Motor neuron (in vitro differentiated cells): ENCODE measurements at regions not wholly inside any gene's neighbourhood (a gene's known extent, or its start where the extent isn't known, plus 50 kb on each side); places are given as distances from the start of the nearest gene placed in this dataset.
A peak's percentile ranks its signal among the peaks of the same experiment; 100 is the strongest.

Source experiments
- ATAC-seq, 8 experiments: fragments of 200-7000 bp; cut with Tn5 transposase; replicated peaks in 6 of 8; 2 replicates each; pipeline ENCODE4 v1.8.0; 2021; ENCODE audit warnings: mild to moderate bottlenecking in 8 of 8, moderate library complexity in 8 of 8
- H3K27ac ChIP-seq, 2 donors: fragments of 250-450 bp; sonication (Bioruptor Pico); 2 replicates each; pipeline ENCODE4 v1.9.0; 2021; ENCODE audit warnings: antibody characterized with exemption in 2 of 2, mild to moderate bottlenecking in 2 of 2, moderate library complexity in 1 of 2
- H3K4me1 ChIP-seq, 2 donors: fragments of 250-450 bp; sonication (Bioruptor Pico); replicated peaks in 1 of 2; 2 replicates each; pipeline ENCODE4 v1.6.1; 2021; ENCODE audit warnings: antibody characterized with exemption in 2 of 2, mild to moderate bottlenecking in 2 of 2, moderate library complexity in 1 of 2
- H3K4me3 ChIP-seq, 5 donors: fragments of 250-450 bp; sonication (Bioruptor Pico); 2 replicates each; pipeline ENCODE4 v1.9.0; 2021; ENCODE audit warnings: antibody characterized with exemption in 5 of 5, mild to moderate bottlenecking in 5 of 5, moderate library complexity in 4 of 5
- WGBS, 10 experiments: fragments of 450-650 bp; shearing (Covaris generic); methylation state at CpG; one replicate each; pipeline ENCODE4 v1.0.0; 2022; 5-methylcytosine and 5-hydroxymethylcytosine counted together
- in situ Hi-C, 9 experiments: fragments of 400-800 bp; cut with MboI; loops; one replicate each; pipeline ENCODE4 v1.15.0; 2021; ENCODE audit warnings: low sequenced_read_pairs in 9 of 9, low pct_unique_long_range_greater_than_20kb in 2 of 9; ENCODE audit not compliant: unreplicated experiment in 9 of 9

- Histone ChIP-seq H3K4me1 (no peaks in the 10 kb centered on the region), H3K4me3 (no peak overlapping the region), H3K27ac (no peak overlapping the region)
- ATAC-seq: peak in 1 of 8 experiments; percentile 28
- in situ Hi-C loops: no loop called here
- WGBS, 10 experiments: 0 to 100% (median 73%) methylated on average over 1 to 2 of the region's 2 CpGs; no CpG with 5 or more reads in 1 of the 10 experiments
Observed at GRCh38 chr10:24152270-24152669, 56.7 kb upstream of the KIAA1217 start.

DNA sequence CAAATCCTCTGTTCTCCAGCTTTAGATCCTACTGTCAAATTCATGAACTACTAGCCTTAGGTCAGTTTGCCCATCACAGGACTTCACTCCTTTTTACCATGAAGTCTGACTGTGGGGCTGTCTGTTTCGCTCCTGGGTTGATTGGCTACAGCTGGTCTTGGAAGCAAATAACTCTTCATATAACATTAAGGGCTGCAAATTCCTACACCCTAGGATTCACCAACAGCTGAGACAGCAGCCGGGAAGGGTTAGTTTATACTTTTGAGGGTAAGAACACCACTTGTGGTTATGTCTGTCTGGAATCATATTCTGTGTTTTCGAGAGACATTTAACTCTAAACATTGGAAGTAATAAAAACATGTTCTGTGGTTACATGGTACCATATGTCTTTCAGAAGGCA, 55.9 kb upstream of the KIAA1217 start:
- 0 to 100% (median 71%) methylated on average over 1 to 3 of the region's 3 CpGs; no CpG with 5 or more reads in 1 of the 10 experiments for WGBS, 10 experiments
- no peak for ATAC-seq

DNA sequence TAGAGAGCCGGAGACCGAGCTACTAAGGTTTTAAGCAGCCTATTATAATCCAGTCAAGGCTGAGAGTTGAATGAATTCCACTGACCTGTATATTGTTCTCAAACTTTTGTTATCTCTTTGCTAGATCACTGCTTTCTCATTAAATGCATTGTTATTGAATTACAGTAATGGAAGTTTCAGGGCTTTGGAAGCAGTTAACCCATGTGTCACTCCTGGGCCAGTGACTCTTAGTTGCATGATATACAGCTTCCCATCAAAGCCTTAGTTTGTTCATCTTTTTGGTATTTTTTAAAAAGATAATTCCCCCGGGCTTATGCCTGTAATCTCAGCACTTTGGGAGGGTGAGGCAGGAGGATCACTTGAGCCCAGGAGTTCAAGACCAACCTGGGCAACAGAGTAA, 55.4 kb upstream of the KIAA1217 start:
- in situ Hi-C loops: no loop called here
- Histone ChIP-seq H3K4me3 (no peak overlapping the region), H3K4me1 (no peaks in the 10 kb centered on the region), H3K27ac (no peak overlapping the region)
- ATAC-seq: no peak
- 0 to 100% (median 90%) methylated on average over 1 to 3 of the region's 3 CpGs; no CpG with 5 or more reads in 1 of the 10 experiments for WGBS, 10 experiments

More for the DNA sequence above, 55.9 kb upstream of the KIAA1217 start:
- in situ Hi-C loops: no loop called here
- no peaks in the 10 kb centered on the region for H3K4me1 ChIP-seq
- H3K27ac ChIP-seq: no peak overlapping the region
- H3K4me3 ChIP-seq: no peak overlapping the region

GRCh38 chr10:24156686-24157085, 52.3 kb upstream of the KIAA1217 start:
- WGBS, 10 experiments: 0 to 100% (median 83%) methylated on average over 1 to 3 of the region's 3 CpGs
- no peaks in the 10 kb centered on the region for H3K4me1 ChIP-seq
- H3K27ac ChIP-seq: no peak overlapping the region
- no peak overlapping the region for H3K4me3 ChIP-seq
- ATAC-seq: no peak
- in situ Hi-C loops: no loop called here

- Histone ChIP-seq H3K27ac (no peak overlapping the region), H3K4me1 (no peaks in the 10 kb centered on the region), H3K4me3 (no peak overlapping the region)
- ATAC-seq: no peak
- in situ Hi-C loops: no loop called here
Observed at GRCh38 chr10:24157567-24157966, 51.4 kb upstream of the KIAA1217 start.
